ENCODE measurements at regions not wholly inside any gene's neighbourhood (a gene's known extent, or its start where the extent isn't known, plus 50 kb on each side); places are given as distances from the start of the nearest gene placed in this dataset.

- TF ChIP-seq, protein P1, sequence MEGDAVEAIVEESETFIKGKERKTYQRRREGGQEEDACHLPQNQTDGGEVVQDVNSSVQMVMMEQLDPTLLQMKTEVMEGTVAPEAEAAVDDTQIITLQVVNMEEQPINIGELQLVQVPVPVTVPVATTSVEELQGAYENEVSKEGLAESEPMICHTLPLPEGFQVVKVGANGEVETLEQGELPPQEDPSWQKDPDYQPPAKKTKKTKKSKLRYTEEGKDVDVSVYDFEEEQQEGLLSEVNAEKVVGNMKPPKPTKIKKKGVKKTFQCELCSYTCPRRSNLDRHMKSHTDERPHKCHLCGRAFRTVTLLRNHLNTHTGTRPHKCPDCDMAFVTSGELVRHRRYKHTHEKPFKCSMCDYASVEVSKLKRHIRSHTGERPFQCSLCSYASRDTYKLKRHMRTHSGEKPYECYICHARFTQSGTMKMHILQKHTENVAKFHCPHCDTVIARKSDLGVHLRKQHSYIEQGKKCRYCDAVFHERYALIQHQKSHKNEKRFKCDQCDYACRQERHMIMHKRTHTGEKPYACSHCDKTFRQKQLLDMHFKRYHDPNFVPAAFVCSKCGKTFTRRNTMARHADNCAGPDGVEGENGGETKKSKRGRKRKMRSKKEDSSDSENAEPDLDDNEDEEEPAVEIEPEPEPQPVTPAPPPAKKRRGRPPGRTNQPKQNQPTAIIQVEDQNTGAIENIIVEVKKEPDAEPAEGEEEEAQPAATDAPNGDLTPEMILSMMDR (IDR thresholded peaks at IDR 0.05; ENCODE audit: low read depth, low read length, missing input control), result no peak
- TF ChIP-seq HNF4A (conservative IDR thresholded peaks at IDR 0.05), result no peak
- no peak for TF ChIP-seq SP1 (IDR thresholded peaks at IDR 0.05)
- no peak for TF ChIP-seq JUND (IDR thresholded peaks at IDR 0.05)
- no peak for TF ChIP-seq TAF1 (conservative IDR thresholded peaks at IDR 0.05)
- TF ChIP-seq REST (IDR thresholded peaks at IDR 0.05), result no peak
- TF ChIP-seq RAD21 (IDR thresholded peaks at IDR 0.05), result no peak
These were observed 57.7 kb upstream of the ATP5PO start for GRCh38 chr21:33973268-33973667.

All from liver (tissue), 3 donors.